PC-3 (cell line): ENCODE measurements at regions not wholly inside any gene's neighbourhood (a gene's known extent, or its start where the extent isn't known, plus 50 kb on each side); places are given as distances from the start of the nearest gene placed in this dataset.

Experiments
- EZH2 ChIP-seq: fragments of 300-600 bp; sonication (generic); IDR thresholded peaks from one replicate; pipeline ENCODE4 v1.6.1; 2017; ENCODE audit warnings: antibody characterized with exemption, mild to moderate bottlenecking, low read length; ENCODE audit not compliant: unreplicated experiment
- EZH2phosphoT487 ChIP-seq: fragments of 300-600 bp; sonication (generic); IDR thresholded peaks from 2 replicates; pipeline ENCODE4 v1.6.1; 2018; ENCODE audit warnings: mild to moderate bottlenecking, antibody characterized with exemption, low read length, borderline replicate concordance
- TF ChIP-seq, protein P1 (sequence below): fragments of 300-600 bp; sonication (generic); conservative IDR thresholded peaks from 2 replicates; pipeline ENCODE4 v1.5.1; 2017; ENCODE audit warnings: antibody characterized with exemption, low read depth, mild to moderate bottlenecking, low read length

DNA sequence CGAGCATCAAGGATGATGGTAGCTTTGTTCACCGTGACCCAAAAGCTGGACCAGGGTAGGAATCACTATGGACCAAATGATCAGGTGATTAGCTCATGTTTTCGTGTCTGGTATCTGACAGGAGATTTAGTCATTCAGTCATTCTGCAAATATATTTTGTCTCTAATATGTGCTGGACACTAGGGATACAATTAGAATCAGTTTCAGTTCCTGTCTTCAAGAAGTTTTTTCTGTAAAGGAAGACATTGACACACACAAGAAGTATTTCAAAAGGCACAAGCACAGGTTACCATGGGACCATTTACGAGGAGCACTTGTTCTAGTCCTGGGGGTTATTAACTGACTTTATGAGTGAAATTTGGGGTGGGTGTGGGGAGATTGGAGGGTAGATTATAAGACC, 244.9 kb downstream of the HIVEP2 start:
- TF ChIP-seq, protein P1, sequence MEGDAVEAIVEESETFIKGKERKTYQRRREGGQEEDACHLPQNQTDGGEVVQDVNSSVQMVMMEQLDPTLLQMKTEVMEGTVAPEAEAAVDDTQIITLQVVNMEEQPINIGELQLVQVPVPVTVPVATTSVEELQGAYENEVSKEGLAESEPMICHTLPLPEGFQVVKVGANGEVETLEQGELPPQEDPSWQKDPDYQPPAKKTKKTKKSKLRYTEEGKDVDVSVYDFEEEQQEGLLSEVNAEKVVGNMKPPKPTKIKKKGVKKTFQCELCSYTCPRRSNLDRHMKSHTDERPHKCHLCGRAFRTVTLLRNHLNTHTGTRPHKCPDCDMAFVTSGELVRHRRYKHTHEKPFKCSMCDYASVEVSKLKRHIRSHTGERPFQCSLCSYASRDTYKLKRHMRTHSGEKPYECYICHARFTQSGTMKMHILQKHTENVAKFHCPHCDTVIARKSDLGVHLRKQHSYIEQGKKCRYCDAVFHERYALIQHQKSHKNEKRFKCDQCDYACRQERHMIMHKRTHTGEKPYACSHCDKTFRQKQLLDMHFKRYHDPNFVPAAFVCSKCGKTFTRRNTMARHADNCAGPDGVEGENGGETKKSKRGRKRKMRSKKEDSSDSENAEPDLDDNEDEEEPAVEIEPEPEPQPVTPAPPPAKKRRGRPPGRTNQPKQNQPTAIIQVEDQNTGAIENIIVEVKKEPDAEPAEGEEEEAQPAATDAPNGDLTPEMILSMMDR = no peak
- TF ChIP-seq EZH2 (no peak), EZH2phosphoT487 (no peak)
